CD14-positive monocyte (primary cell): ENCODE measurements at regions not wholly inside any gene's neighbourhood (a gene's known extent, or its start where the extent isn't known, plus 50 kb on each side); places are given as distances from the start of the nearest gene placed in this dataset.

Experiments
- DNase-seq, 3 donors: peaks; one replicate each; pipeline ENCODE4 v3.0.0-alpha.2; 2011 to 2022
- H2AFZ ChIP-seq: 2 replicates; pipeline ENCODE4 v1.6.0; 2012; ENCODE audit warnings: mild to moderate bottlenecking, low read depth, low read length, inconsistent platforms; ENCODE audit not compliant: insufficient read depth, poor library complexity, severe bottlenecking
- H3K27ac ChIP-seq, 2 donors: 1 replicate in 1 of 2; 2 replicates in 1 of 2; pipeline ENCODE4 v1.5.1; 2012 to 2013; ENCODE audit warnings: low read length in 2 of 2, control low read depth in 1 of 2, inconsistent platforms in 1 of 2, low read depth in 1 of 2, mild to moderate bottlenecking in 1 of 2
- H3K27me3 ChIP-seq, 2 donors: one replicate each; pipeline versions ENCODE4 v1.6.0 to v1.6.1; 2011 to 2013; ENCODE audit warnings: low read length in 2 of 2; ENCODE audit not compliant: control insufficient read depth in 2 of 2, insufficient read depth in 2 of 2
- H3K36me3 ChIP-seq, 2 donors: replicated peaks in 1 of 2; 1 replicate in 1 of 2; 2 replicates in 1 of 2; pipeline versions ENCODE4 v1.5.1 to v1.6.1; 2012 to 2013; ENCODE audit warnings: low read length in 2 of 2, control low read depth in 1 of 2, inconsistent platforms in 1 of 2, mild to moderate bottlenecking in 1 of 2; ENCODE audit not compliant: insufficient read depth in 2 of 2, control insufficient read depth in 1 of 2
- H3K4me1 ChIP-seq, 2 donors: 1 replicate in 1 of 2; 2 replicates in 1 of 2; pipeline versions ENCODE4 v1.5.1 to v1.6.1; 2012 to 2013; ENCODE audit warnings: low read length in 2 of 2, control low read depth in 1 of 2, inconsistent platforms in 1 of 2, mild to moderate bottlenecking in 1 of 2, moderate library complexity in 1 of 2; ENCODE audit not compliant: insufficient read depth in 2 of 2, control insufficient read depth in 1 of 2
- H3K4me2 ChIP-seq: replicated peaks from 2 replicates; pipeline ENCODE3; 2012; ENCODE audit warnings: low read length, moderate library complexity, mild to moderate bottlenecking; ENCODE audit not compliant: poor library complexity, severe bottlenecking; ENCODE audit errors: extremely low read depth
- H3K4me3 ChIP-seq, 3 experiments: fragments of 200-600 bp in 1 of 3; sonication (generic) in 1 of 3; replicated peaks in 1 of 3; 1 replicate in 2 of 3; 2 replicates in 1 of 3; pipeline ENCODE4 v1.5.1; 2011 to 2013; ENCODE audit warnings: low read length in 3 of 3, mild to moderate bottlenecking in 3 of 3, control low read depth in 2 of 3, low read depth in 2 of 3, inconsistent platforms in 1 of 3, moderate library complexity in 1 of 3
- H3K79me2 ChIP-seq: 2 replicates; pipeline ENCODE4 v1.6.0; 2012; ENCODE audit warnings: mild to moderate bottlenecking, control low read depth, inconsistent platforms, low read length, moderate library complexity; ENCODE audit not compliant: insufficient read depth
- H3K9ac ChIP-seq: 2 replicates; pipeline ENCODE4 v1.6.0; 2017; ENCODE audit warnings: low read length, mild to moderate bottlenecking; ENCODE audit not compliant: insufficient read depth, poor library complexity, severe bottlenecking
- H3K9me3 ChIP-seq, 2 donors: replicated peaks in 1 of 2; 1 replicate in 1 of 2; 2 replicates in 1 of 2; pipeline versions ENCODE4 v1.5.1 to v1.6.1; 2012 to 2013; ENCODE audit warnings: low read length in 2 of 2, control low read depth in 1 of 2; ENCODE audit not compliant: control insufficient read depth in 1 of 2, insufficient read depth in 1 of 2
- H4K20me1 ChIP-seq: 2 replicates; pipeline ENCODE4 v1.6.0; 2012; ENCODE audit warnings: mild to moderate bottlenecking, low read length, control low read depth, moderate library complexity; ENCODE audit not compliant: insufficient read depth
- H3K27ac Mint-ChIP-seq, 7 donors: one replicate each; pipeline ENCODE4 v1.8.0; 2020; ENCODE audit warnings: mild to moderate bottlenecking in 7 of 7, mixed read lengths in 7 of 7, moderate library complexity in 6 of 7, inconsistent platforms in 2 of 7
- H3K27me3 Mint-ChIP-seq, 3 donors: one replicate each; pipeline ENCODE4 v1.8.0; 2021 to 2022; ENCODE audit warnings: low read depth in 3 of 3, mild to moderate bottlenecking in 3 of 3, mixed read lengths in 3 of 3, moderate library complexity in 3 of 3, inconsistent platforms in 1 of 3
- H3K36me3 Mint-ChIP-seq, 2 donors: one replicate each; pipeline ENCODE4 v1.8.0; 2020; ENCODE audit warnings: mixed read lengths in 2 of 2, inconsistent platforms in 1 of 2, mild to moderate bottlenecking in 1 of 2
- H3K4me1 Mint-ChIP-seq: one replicate; pipeline ENCODE4 v1.8.0; 2020; ENCODE audit warnings: mild to moderate bottlenecking, mixed read lengths
- H3K4me3 Mint-ChIP-seq, 2 donors: one replicate each; pipeline ENCODE4 v1.8.0; 2020; ENCODE audit warnings: mild to moderate bottlenecking in 2 of 2, mixed read lengths in 2 of 2, moderate library complexity in 1 of 2
- H3K9me3 Mint-ChIP-seq, 7 donors: one replicate each; pipeline ENCODE4 v1.8.0; 2020 to 2022; ENCODE audit warnings: mixed read lengths in 7 of 7, mild to moderate bottlenecking in 6 of 7, moderate library complexity in 6 of 7, inconsistent platforms in 2 of 7
- WGBS: methylation state at CpG from one replicate; pipeline ENCODE4 v1.1.5; 2013; ENCODE audit warnings: missing lambda C conversion rate; ENCODE audit not compliant: insufficient coverage; 5-methylcytosine and 5-hydroxymethylcytosine counted together
- intact Hi-C, 2 donors: fragments of 100-400 bp; cut with micrococcal nuclease; formaldehyde crosslinking; loops; one replicate each; pipeline versions ENCODE4 v1.15.0 to v1.15.1; 2023
- TF ChIP-seq, protein P1 (sequence below): fragments of 200-600 bp; IDR thresholded peaks from one replicate; pipeline ENCODE4 v1.8.0; 2022; ENCODE audit warnings: antibody characterized with exemption, mild to moderate bottlenecking

DNA sequence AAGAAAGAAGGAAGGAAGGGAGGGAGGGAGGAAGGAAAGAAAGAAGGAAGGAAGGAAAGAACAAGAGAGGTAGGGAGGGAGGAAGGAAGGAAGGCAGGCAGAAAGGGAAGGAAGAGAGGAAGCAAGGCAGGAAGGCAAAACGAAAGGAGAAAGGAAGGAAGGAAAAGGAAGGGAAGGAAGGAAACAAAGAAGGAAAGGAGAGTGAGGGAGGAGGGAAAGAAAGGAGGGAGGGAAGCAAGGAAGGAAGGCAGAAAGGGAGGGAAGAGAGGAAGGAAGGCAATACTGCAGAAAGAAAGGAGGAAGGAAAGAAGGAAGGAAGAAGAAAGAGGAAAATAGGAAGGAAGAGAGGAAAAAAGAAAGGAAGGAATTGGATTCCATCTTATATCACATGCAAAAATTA lies 1303.1 kb upstream of the TMEM132C start:
- DNase-seq, result no peak
- no peaks in the 10 kb centered on the region for H3K9me3 ChIP-seq
- TF ChIP-seq, protein P1, sequence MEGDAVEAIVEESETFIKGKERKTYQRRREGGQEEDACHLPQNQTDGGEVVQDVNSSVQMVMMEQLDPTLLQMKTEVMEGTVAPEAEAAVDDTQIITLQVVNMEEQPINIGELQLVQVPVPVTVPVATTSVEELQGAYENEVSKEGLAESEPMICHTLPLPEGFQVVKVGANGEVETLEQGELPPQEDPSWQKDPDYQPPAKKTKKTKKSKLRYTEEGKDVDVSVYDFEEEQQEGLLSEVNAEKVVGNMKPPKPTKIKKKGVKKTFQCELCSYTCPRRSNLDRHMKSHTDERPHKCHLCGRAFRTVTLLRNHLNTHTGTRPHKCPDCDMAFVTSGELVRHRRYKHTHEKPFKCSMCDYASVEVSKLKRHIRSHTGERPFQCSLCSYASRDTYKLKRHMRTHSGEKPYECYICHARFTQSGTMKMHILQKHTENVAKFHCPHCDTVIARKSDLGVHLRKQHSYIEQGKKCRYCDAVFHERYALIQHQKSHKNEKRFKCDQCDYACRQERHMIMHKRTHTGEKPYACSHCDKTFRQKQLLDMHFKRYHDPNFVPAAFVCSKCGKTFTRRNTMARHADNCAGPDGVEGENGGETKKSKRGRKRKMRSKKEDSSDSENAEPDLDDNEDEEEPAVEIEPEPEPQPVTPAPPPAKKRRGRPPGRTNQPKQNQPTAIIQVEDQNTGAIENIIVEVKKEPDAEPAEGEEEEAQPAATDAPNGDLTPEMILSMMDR, result no peak
- H3K9me3 Mint-ChIP-seq, result peaks cover 0 to 13% (median 5%) of the 10 kb centered on the region in 7 donors
- H3K27me3 ChIP-seq, result no peaks in the 10 kb centered on the region
- H3K4me2 ChIP-seq, result no peak overlapping the region
- H3K4me3 Mint-ChIP-seq, result peak overlapping the region in 1 of 2 donors; percentile 39
- H3K9ac ChIP-seq, result no peak overlapping the region
- H3K4me1 ChIP-seq, result no peaks in the 10 kb centered on the region
- WGBS, result 58% methylated on average over 1 of the region's 1 CpG
- intact Hi-C loops, result no loop called here
- H3K27ac Mint-ChIP-seq, result no peak overlapping the region
- H3K36me3 ChIP-seq, result no peaks in the 10 kb centered on the region
- H3K27me3 Mint-ChIP-seq, result peaks cover 0 to 1% (median 0%) of the 10 kb centered on the region in 3 donors
- H4K20me1 ChIP-seq, result no peaks in the 10 kb centered on the region
- H3K79me2 ChIP-seq, result no peaks in the 10 kb centered on the region
- no peak overlapping the region for H3K27ac ChIP-seq
- no peaks in the 10 kb centered on the region for H3K36me3 Mint-ChIP-seq
- H3K4me3 ChIP-seq, result no peak overlapping the region
- no peak overlapping the region for H2AFZ ChIP-seq
- H3K4me1 Mint-ChIP-seq, result no peaks in the 10 kb centered on the region

GRCh38 chr12:126966498-126966897 lies 1300.5 kb upstream of the TMEM132C start:
- Mint-ChIP-seq H3K27ac (no peak overlapping the region), H3K4me3 (no peak overlapping the region), H3K4me1 (no peaks in the 10 kb centered on the region), H3K36me3 (no peaks in the 10 kb centered on the region), H3K27me3 (peaks cover 0 to 1% (median 0%) of the 10 kb centered on the region in 3 donors), H3K9me3 (peaks cover 0 to 9% (median 5%) of the 10 kb centered on the region in 7 donors)
- no peak overlapping the region for H3K27ac ChIP-seq
- intact Hi-C loops, result no loop called here
- H3K27me3 ChIP-seq, result no peaks in the 10 kb centered on the region
- no peaks in the 10 kb centered on the region for H3K79me2 ChIP-seq
- H3K36me3 ChIP-seq, result no peaks in the 10 kb centered on the region
- TF ChIP-seq, protein P1, result no peak
- H3K9me3 ChIP-seq, result no peaks in the 10 kb centered on the region
- H4K20me1 ChIP-seq, result no peaks in the 10 kb centered on the region
- no peak overlapping the region for H3K9ac ChIP-seq
- H3K4me3 ChIP-seq, result no peak overlapping the region
- no peaks in the 10 kb centered on the region for H3K4me1 ChIP-seq
- DNase-seq, result no peak
- 83% methylated on average over 1 of the region's 3 CpGs for WGBS
- H2AFZ ChIP-seq, result no peak overlapping the region
- no peak overlapping the region for H3K4me2 ChIP-seq
